CD14-positive monocyte (primary cell): ENCODE measurements at regions not wholly inside any gene's neighbourhood (a gene's known extent, or its start where the extent isn't known, plus 50 kb on each side); places are given as distances from the start of the nearest gene placed in this dataset.

Experiments
- DNase-seq, 3 donors: peaks; one replicate each; pipeline ENCODE4 v3.0.0-alpha.2; 2011 to 2022
- H2AFZ ChIP-seq: 2 replicates; pipeline ENCODE4 v1.6.0; 2012; ENCODE audit warnings: mild to moderate bottlenecking, low read depth, low read length, inconsistent platforms; ENCODE audit not compliant: insufficient read depth, poor library complexity, severe bottlenecking
- H3K27ac ChIP-seq, 2 donors: 1 replicate in 1 of 2; 2 replicates in 1 of 2; pipeline ENCODE4 v1.5.1; 2012 to 2013; ENCODE audit warnings: low read length in 2 of 2, control low read depth in 1 of 2, inconsistent platforms in 1 of 2, low read depth in 1 of 2, mild to moderate bottlenecking in 1 of 2
- H3K27me3 ChIP-seq, 2 donors: one replicate each; pipeline versions ENCODE4 v1.6.0 to v1.6.1; 2011 to 2013; ENCODE audit warnings: low read length in 2 of 2; ENCODE audit not compliant: control insufficient read depth in 2 of 2, insufficient read depth in 2 of 2
- H3K36me3 ChIP-seq, 2 donors: replicated peaks in 1 of 2; 1 replicate in 1 of 2; 2 replicates in 1 of 2; pipeline versions ENCODE4 v1.5.1 to v1.6.1; 2012 to 2013; ENCODE audit warnings: low read length in 2 of 2, control low read depth in 1 of 2, inconsistent platforms in 1 of 2, mild to moderate bottlenecking in 1 of 2; ENCODE audit not compliant: insufficient read depth in 2 of 2, control insufficient read depth in 1 of 2
- H3K4me1 ChIP-seq, 2 donors: 1 replicate in 1 of 2; 2 replicates in 1 of 2; pipeline versions ENCODE4 v1.5.1 to v1.6.1; 2012 to 2013; ENCODE audit warnings: low read length in 2 of 2, control low read depth in 1 of 2, inconsistent platforms in 1 of 2, mild to moderate bottlenecking in 1 of 2, moderate library complexity in 1 of 2; ENCODE audit not compliant: insufficient read depth in 2 of 2, control insufficient read depth in 1 of 2
- H3K4me2 ChIP-seq: replicated peaks from 2 replicates; pipeline ENCODE3; 2012; ENCODE audit warnings: low read length, moderate library complexity, mild to moderate bottlenecking; ENCODE audit not compliant: poor library complexity, severe bottlenecking; ENCODE audit errors: extremely low read depth
- H3K4me3 ChIP-seq, 3 experiments: fragments of 200-600 bp in 1 of 3; sonication (generic) in 1 of 3; replicated peaks in 1 of 3; 1 replicate in 2 of 3; 2 replicates in 1 of 3; pipeline ENCODE4 v1.5.1; 2011 to 2013; ENCODE audit warnings: low read length in 3 of 3, mild to moderate bottlenecking in 3 of 3, control low read depth in 2 of 3, low read depth in 2 of 3, inconsistent platforms in 1 of 3, moderate library complexity in 1 of 3
- H3K79me2 ChIP-seq: 2 replicates; pipeline ENCODE4 v1.6.0; 2012; ENCODE audit warnings: mild to moderate bottlenecking, control low read depth, inconsistent platforms, low read length, moderate library complexity; ENCODE audit not compliant: insufficient read depth
- H3K9ac ChIP-seq: 2 replicates; pipeline ENCODE4 v1.6.0; 2017; ENCODE audit warnings: low read length, mild to moderate bottlenecking; ENCODE audit not compliant: insufficient read depth, poor library complexity, severe bottlenecking
- H3K9me3 ChIP-seq, 2 donors: replicated peaks in 1 of 2; 1 replicate in 1 of 2; 2 replicates in 1 of 2; pipeline versions ENCODE4 v1.5.1 to v1.6.1; 2012 to 2013; ENCODE audit warnings: low read length in 2 of 2, control low read depth in 1 of 2; ENCODE audit not compliant: control insufficient read depth in 1 of 2, insufficient read depth in 1 of 2
- H4K20me1 ChIP-seq: 2 replicates; pipeline ENCODE4 v1.6.0; 2012; ENCODE audit warnings: mild to moderate bottlenecking, low read length, control low read depth, moderate library complexity; ENCODE audit not compliant: insufficient read depth
- H3K27ac Mint-ChIP-seq, 7 donors: one replicate each; pipeline ENCODE4 v1.8.0; 2020; ENCODE audit warnings: mild to moderate bottlenecking in 7 of 7, mixed read lengths in 7 of 7, moderate library complexity in 6 of 7, inconsistent platforms in 2 of 7
- H3K27me3 Mint-ChIP-seq, 3 donors: one replicate each; pipeline ENCODE4 v1.8.0; 2021 to 2022; ENCODE audit warnings: low read depth in 3 of 3, mild to moderate bottlenecking in 3 of 3, mixed read lengths in 3 of 3, moderate library complexity in 3 of 3, inconsistent platforms in 1 of 3
- H3K36me3 Mint-ChIP-seq, 2 donors: one replicate each; pipeline ENCODE4 v1.8.0; 2020; ENCODE audit warnings: mixed read lengths in 2 of 2, inconsistent platforms in 1 of 2, mild to moderate bottlenecking in 1 of 2
- H3K4me1 Mint-ChIP-seq: one replicate; pipeline ENCODE4 v1.8.0; 2020; ENCODE audit warnings: mild to moderate bottlenecking, mixed read lengths
- H3K4me3 Mint-ChIP-seq, 2 donors: one replicate each; pipeline ENCODE4 v1.8.0; 2020; ENCODE audit warnings: mild to moderate bottlenecking in 2 of 2, mixed read lengths in 2 of 2, moderate library complexity in 1 of 2
- H3K9me3 Mint-ChIP-seq, 7 donors: one replicate each; pipeline ENCODE4 v1.8.0; 2020 to 2022; ENCODE audit warnings: mixed read lengths in 7 of 7, mild to moderate bottlenecking in 6 of 7, moderate library complexity in 6 of 7, inconsistent platforms in 2 of 7
- WGBS: methylation state at CpG from one replicate; pipeline ENCODE4 v1.1.5; 2013; ENCODE audit warnings: missing lambda C conversion rate; ENCODE audit not compliant: insufficient coverage; 5-methylcytosine and 5-hydroxymethylcytosine counted together
- intact Hi-C, 2 donors: fragments of 100-400 bp; cut with micrococcal nuclease; formaldehyde crosslinking; loops; one replicate each; pipeline versions ENCODE4 v1.15.0 to v1.15.1; 2023
- TF ChIP-seq, protein P1 (sequence below): fragments of 200-600 bp; IDR thresholded peaks from one replicate; pipeline ENCODE4 v1.8.0; 2022; ENCODE audit warnings: antibody characterized with exemption, mild to moderate bottlenecking

DNA sequence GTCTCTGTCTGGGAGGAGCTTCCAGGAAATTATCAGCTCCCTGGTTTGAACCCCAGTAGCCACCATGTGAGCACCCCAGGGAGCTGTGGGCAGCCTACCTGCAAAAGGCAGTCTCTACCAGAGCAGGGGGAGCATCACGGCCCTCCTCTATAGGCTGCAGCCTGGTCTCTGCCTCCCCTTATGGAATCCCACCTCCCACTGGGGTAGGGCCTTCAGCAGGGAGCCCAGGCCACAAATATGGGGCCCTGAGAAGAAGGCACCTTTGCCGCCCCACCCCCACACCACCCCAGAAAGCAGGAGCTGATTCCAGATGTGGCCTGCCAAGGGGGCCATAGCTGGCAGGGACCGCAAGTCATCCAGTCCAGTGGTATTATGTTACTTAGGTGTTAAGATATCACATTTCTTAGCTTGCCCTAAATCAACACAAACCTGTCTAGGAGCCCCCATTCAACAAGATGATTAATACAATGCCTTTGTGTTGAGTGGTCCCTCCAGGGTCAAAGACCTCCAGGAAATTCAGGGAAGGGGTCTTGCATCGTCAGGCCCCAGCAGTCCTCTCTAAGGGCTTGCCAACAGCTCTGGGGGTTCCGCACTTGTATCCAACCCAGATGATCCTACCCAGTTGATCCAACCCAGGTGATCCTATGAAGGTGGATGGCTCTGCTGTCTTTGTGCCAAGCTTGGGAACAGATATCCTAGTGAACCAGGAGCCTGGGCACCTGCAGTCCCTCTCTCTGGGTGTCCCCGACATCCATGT is 114.9 kb downstream of the OAT start:
- TF ChIP-seq, protein P1, sequence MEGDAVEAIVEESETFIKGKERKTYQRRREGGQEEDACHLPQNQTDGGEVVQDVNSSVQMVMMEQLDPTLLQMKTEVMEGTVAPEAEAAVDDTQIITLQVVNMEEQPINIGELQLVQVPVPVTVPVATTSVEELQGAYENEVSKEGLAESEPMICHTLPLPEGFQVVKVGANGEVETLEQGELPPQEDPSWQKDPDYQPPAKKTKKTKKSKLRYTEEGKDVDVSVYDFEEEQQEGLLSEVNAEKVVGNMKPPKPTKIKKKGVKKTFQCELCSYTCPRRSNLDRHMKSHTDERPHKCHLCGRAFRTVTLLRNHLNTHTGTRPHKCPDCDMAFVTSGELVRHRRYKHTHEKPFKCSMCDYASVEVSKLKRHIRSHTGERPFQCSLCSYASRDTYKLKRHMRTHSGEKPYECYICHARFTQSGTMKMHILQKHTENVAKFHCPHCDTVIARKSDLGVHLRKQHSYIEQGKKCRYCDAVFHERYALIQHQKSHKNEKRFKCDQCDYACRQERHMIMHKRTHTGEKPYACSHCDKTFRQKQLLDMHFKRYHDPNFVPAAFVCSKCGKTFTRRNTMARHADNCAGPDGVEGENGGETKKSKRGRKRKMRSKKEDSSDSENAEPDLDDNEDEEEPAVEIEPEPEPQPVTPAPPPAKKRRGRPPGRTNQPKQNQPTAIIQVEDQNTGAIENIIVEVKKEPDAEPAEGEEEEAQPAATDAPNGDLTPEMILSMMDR = no peak
- Histone ChIP-seq H3K36me3 (no peaks in the 10 kb centered on the region), H3K27ac (no peak overlapping the region), H3K4me3 (no peak overlapping the region), H3K4me1 (peaks cover 29 to 37% of the 10 kb centered on the region in 2 donors), H3K27me3 (no peaks in the 10 kb centered on the region), H3K79me2 (no peaks in the 10 kb centered on the region), H3K4me2 (no peak overlapping the region), H4K20me1 (no peaks in the 10 kb centered on the region), H3K9ac (no peak overlapping the region), H2AFZ (no peak overlapping the region), H3K9me3 (peaks cover 20 to 29% of the 10 kb centered on the region in 2 donors)
- H3K27me3 Mint-ChIP-seq = no peaks in the 10 kb centered on the region
- WGBS = 100% methylated on average over 2 of the region's 6 CpGs
- peak overlapping the region in 3 of 7 donors; percentile 26 to 68 (median 41) for H3K27ac Mint-ChIP-seq
- peaks cover 18% of the 10 kb centered on the region for H3K4me1 Mint-ChIP-seq
- H3K36me3 Mint-ChIP-seq = peaks cover 10 to 14% of the 10 kb centered on the region in 2 donors
- peaks cover 18 to 27% (median 24%) of the 10 kb centered on the region in 7 donors for H3K9me3 Mint-ChIP-seq
- no peak overlapping the region for H3K4me3 Mint-ChIP-seq
- DNase-seq = no peak
- intact Hi-C loops = loop anchor here in 1 of 2 donors (10.0 kb wide), 1 partner anchor 159 kb away; no protein-coding TSS in a partner anchor

DNA sequence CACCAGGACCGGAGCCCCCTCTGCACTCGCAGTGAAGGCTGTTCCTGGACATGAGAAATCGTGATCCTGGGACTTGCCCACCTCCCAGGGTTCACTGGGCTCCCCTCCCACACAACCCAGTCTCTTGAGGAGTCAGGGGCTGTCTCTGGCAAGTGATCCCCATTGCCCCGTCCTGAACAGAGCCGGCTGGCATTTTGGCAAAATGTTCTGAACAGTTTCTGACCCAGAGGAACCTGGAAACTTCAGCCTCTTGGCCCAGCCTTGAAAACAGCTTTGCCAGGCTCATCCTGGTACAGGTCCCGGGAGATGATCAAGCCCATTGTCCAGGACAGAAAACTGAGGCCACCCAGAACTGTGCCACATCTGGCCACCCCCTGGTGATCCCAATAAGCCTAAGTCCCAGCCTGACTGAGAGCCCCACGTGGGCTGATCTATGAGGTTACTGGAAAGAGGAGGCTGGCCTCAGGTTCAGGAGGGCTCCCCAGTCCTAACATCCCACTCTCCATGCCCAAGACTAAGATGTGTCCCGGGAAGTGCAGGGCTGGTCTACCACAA is 115.7 kb downstream of the OAT start:
- Histone ChIP-seq H3K27me3 (no peaks in the 10 kb centered on the region), H3K27ac (no peak overlapping the region), H3K4me2 (no peak overlapping the region), H4K20me1 (no peaks in the 10 kb centered on the region), H3K9me3 (peaks cover 20 to 29% of the 10 kb centered on the region in 2 donors), H3K9ac (no peak overlapping the region), H2AFZ (no peak overlapping the region), H3K79me2 (no peaks in the 10 kb centered on the region), H3K36me3 (no peaks in the 10 kb centered on the region), H3K4me1 (peaks cover 27 to 33% of the 10 kb centered on the region in 2 donors), H3K4me3 (no peak overlapping the region)
- no peak for DNase-seq
- Mint-ChIP-seq H3K36me3 (peaks cover 10 to 14% of the 10 kb centered on the region in 2 donors), H3K4me3 (no peak overlapping the region), H3K4me1 (peaks cover 14% of the 10 kb centered on the region), H3K27ac (no peak overlapping the region), H3K9me3 (peaks cover 18 to 27% (median 24%) of the 10 kb centered on the region in 7 donors), H3K27me3 (no peaks in the 10 kb centered on the region)
- TF ChIP-seq, protein P1 = no peak
- WGBS = 94% methylated on average over 6 of the region's 8 CpGs
- intact Hi-C loops = loop anchor here in 1 of 2 donors (10.0 kb wide), 1 partner anchor 158 kb away; no protein-coding TSS in a partner anchor
